ENCODE measurements at regions not wholly inside any gene's neighbourhood (a gene's known extent, or its start where the extent isn't known, plus 50 kb on each side); places are given as distances from the start of the nearest gene placed in this dataset.

GRCh38 chr6:68372991-68373390, 262.1 kb upstream of the ADGRB3 start:
- DNase-seq: peak; percentile 1

- no peak for DNase-seq
Observed at GRCh38 chr6:68368845-68369244, 266.2 kb upstream of the ADGRB3 start.

DNA sequence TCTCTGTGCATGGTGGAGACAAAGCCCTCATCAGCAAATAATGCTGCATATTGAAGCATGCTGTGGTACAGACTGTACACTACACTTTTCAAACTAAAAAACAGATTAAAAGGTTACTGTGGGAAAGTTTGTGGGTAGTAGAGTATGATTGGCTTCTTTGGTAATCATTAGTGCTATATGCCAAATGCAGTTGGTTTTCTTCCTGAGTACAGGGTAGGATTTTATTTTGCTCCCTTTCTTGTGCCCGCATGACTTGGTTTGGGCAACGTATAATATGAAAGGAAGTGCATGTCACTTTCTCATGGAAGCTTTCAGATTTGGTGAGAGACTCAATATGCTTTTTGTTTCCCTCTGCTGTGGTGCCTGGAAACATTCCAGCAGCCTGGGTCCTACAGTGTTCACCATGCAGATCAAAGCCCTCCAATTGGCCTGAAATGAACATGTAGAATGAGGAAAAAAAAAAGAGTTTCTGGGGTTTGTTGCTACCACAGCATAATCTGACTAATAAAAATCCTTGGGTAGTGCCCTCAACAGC, 270.7 kb upstream of the ADGRB3 start:
- DNase-seq: no peak

DNA sequence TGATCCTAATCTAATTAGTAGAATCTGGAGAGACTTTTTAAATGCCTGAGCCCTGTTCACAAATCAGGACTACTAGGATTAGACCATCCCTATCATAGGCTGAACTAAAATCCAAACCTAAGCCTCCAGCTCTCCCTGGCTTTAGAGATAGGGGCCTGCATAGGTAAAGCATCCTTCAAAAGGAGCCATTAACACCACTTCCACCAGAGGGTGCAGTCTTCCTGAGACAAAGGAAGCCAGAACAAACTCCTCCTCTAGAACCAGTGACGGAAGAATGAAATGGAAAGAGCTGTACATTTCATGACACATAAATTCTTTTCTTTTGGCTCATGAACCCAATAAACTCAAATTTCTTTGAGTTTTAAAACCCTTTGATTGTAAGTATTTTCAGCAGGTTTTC, 291.2 kb upstream of the ADGRB3 start:
- peak; percentile 66 for DNase-seq

DNA sequence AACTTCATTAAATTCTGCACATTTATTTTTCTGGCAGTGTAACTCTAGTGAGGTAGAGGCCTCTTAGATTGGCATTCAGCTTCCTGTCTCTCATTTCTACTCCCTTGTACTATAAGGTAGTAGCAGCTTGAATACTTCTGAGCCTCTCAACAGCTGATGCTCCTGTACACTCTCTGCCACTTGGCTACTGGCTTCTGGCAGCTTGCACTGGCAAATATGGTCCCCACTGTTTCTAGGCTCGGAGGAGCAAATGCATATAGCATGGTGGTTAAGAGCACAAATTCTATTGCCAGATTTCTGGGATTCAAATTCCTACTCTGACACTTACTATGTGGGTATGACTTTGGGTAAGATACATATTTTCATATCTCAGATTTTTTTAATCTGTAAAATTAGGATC, 292.8 kb upstream of the ADGRB3 start:
- no peak for DNase-seq

DNA sequence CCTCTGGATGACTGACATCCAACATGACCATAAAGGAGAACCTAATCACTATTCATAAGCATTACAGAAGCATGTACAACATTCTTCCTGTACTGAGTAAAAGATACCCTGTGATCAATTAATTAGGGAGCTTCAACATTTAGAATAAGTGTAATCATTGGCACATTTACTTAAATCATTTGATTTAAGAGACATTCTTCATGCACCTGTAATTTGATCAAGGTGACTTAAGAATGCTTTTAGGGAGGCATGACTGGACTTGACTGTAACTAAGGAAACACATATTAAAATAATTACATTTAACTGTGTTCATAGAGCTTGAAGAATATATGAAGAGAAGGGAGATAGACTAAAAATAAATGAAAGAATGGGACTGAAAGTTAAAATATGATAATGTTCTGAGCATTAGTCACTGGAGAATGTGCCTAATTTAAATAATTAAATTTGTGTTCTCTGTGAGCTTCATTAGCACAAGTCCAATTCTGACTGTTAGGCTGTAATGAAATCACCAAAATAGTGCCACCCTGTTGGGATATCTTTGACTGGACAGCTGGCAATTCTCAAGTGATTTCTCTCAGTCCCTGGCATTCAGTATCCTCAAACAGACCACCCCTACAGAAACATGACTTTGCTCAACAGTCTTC, 295.5 kb upstream of the ADGRB3 start:
- DNase-seq: no peak

GRCh38 chr6:68333442-68333841, 301.6 kb upstream of the ADGRB3 start:
- no peak for DNase-seq

DNA sequence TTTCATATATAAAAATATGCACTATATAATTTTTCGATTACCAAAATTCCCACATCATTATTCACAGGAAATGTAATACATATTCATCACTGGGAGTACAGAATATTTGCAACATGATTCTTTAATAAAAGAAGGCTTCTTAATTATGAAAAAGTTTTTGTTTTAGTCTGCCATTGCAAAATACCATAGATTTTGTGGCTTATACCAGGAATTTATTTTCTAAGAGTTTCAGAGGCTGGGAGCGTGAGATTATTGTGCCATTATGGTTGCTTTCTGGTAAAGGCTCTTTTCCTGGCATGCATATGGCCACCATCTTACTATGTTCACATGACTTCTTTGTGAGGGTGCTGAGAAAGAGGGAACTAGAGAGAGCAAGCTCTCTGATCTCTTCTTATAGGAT, 306.9 kb upstream of the ADGRB3 start:
- DNase-seq: peak; percentile 34

DNA sequence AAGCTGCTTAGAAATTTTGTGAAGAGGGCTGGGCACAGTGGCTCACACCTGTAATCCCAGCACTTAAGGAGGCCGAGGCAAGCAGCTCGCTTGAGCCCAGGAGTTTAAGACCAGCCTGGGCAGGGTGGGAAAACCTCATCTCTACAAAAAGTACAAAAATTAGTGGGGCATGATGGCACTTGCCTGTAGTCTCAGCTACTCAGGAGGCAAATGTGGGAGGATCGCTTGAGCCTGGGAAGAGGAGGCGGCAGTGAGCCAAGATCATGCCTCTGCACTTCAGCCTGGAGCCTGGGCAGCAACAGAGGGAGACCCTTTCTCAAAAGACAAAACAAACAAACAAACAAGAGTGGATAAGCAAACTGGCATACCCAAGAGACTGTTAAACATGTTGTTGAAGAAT, 308.3 kb upstream of the ADGRB3 start:
- DNase-seq: no peak

DNA sequence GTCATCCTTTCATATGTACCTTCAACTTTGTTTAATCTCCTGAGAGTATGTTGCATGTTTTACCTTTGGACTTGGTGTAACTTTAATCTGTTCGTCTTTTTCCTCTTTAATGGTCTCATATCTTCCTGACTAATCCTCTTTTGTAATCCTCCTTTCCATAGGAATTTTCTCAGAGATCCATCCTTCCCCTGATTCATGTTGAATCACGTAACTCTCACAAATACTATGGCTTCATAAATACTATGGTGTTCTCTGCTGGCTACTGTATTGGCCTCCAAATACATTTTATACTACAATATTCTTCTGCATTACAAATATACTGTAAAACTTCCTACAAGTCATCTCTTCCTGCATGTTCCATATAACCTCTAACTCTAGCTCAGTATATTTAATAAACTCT, 317.7 kb upstream of the ADGRB3 start:
- DNase-seq: no peak

GRCh38 chr6:68313911-68314310, 321.2 kb upstream of the ADGRB3 start:
- no peak for DNase-seq

- no peak for DNase-seq
Observed at GRCh38 chr6:68307301-68307700, 327.8 kb upstream of the ADGRB3 start.

GRCh38 chr6:68296126-68296525, 339.0 kb upstream of the ADGRB3 start:
- DNase-seq: no peak

DNA sequence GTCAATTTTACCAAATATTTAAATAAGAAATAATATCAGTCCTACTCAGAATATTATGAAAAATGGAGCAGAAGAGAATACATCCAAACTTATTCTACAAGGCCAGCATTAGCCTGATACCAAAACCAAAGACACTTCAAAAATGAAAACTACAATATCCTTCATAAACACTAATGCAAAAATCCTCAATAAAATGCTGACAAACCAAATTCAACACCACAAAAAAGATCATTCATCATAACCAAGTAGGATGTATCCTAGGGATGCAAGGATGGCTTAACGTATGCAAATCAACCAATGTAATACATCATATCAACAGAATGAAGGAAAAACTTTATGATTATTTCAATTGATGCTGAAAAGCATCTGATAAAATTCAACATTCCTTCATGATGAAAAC, 352.4 kb upstream of the ADGRB3 start:
- no peak for DNase-seq

DNA sequence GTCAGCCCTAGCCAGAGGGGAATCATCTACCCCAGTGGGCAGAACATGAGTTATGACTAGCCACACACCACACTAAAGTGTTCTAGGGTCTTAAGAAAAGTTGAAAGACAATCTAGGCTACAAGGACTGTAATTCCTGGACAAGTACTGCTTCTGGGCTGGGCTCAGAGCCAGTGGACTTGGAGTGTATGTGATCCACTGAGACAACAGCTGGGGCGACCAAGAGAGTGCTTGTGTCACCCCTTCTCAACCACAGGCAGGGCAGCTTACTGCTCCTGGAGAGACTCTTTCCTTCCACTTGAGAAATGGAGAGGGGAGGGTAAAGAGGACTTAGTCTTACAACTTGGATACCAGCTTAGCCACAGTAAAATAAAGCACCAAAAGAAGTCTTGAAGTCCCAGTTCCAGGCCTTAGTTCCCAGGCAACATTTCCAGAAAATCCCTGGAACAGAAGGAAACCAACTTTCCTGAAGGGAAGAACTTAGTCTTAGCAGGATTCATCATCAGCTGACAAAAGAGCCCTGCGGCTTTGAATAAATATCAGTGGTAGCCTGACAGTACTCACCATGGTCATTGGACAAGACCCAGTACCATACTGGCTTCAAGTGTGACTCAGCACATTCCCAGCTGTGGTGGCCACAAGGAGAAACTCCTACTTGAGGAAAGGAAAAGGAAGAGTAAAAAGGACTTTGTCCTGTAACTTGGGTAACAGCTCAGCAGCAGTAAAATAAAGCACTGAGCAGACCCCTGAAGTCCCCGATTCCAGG, 355.1 kb upstream of the ADGRB3 start:
- DNase-seq: peak; percentile 0

DNA sequence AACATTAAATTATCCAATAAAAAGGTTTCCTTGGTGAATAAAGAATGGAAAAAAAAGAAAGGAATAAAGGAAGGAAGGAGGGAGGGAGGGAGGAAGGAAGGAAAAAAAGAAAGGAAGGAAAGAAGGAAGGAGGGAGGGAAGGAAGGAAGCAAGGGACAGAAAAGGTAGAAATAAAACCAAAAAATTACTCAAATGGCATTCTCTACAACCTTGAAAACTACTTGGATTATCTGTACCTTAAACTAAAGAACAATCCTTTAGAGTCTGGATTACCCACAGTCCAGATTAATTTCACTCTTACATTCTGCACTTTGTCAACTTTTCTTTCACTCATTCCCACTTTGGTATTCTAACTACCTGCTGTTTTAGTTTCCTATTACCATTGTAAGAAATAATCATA, 361.8 kb upstream of the ADGRB3 start:
- DNase-seq: no peak

GRCh38 chr6:68256391-68256790, 378.7 kb upstream of the ADGRB3 start:
- no peak for DNase-seq

DNA sequence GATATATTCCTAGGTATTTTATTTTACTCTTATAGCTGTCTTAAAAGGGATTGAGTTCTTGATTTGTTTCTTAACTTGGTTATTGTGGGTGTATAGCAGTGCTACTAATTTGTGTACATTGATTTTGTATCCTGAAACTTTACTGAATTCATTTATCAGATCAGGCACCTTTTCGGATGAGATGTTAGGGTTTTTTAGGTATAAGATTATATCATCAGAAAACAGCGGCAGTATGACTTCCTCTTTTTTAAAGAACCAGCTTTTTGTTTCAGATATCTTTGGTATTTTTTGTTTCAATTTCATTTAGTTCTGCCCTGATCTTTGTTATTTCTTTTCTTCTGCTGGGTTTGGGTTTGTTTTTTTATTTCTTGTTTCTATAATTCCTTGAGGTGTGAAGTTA, 382.4 kb upstream of the ADGRB3 start:
- DNase-seq: no peak

DNA sequence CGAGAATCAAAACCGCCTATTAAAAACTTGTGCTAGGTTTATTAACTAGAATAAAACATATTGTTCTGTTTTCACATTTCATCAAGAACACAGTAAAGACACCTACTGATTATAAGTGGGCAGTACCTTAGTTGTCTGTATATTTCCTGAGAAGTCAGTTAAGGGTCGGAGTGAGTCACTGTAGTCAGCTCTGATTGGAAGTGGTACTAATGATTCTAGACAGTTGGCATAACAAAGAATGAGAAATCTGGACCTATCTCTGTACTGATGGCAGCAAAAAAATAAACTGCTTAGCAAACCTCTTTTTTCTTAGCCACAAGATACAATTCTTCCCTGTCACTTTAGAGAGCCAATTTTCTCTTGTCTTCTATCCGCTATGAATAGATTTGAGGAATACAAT, 387.3 kb upstream of the ADGRB3 start:
- no peak for DNase-seq

DNA sequence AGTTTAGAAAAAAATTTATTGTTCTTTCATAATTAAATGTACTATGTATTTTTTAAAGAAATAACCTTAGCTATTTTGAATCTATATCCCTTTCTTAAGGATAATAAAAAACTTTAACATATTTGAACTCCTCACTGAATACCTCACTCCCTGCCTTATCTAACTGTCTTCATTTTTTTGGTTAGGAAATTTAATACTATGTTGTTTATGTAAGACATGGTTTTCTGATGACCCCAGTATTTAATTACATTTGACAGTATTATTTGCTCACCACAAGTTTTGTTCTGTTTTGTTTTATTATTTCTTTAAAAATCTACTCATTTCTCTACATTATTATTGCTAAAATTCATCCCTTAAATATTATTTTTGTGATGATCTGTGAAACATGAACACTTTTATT, 394.4 kb upstream of the ADGRB3 start:
- DNase-seq: no peak

- no peak for DNase-seq
Observed at GRCh38 chr6:68239034-68239433, 396.0 kb upstream of the ADGRB3 start.

GRCh38 chr6:68238097-68238601, 396.9 kb upstream of the ADGRB3 start:
- peak; percentile 27 for DNase-seq

DNA sequence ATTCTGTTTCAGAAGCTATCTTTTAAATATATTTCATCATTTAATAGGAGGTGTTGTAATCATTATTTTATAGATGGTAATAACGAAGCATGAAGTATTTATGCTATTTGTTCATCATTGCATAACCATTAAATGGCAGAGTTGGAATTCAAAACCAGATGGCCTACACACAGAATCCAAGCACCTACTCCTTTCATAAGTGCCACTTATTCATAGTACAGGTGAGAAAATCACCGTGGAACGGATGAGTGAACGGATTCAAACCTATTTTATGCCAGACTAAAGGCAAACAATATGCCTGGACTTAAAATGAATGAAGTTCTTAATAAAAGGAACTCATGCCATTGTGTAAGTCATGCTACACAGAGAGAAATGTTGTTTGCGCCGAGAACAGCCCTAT, 397.9 kb upstream of the ADGRB3 start:
- no peak for DNase-seq

DNA sequence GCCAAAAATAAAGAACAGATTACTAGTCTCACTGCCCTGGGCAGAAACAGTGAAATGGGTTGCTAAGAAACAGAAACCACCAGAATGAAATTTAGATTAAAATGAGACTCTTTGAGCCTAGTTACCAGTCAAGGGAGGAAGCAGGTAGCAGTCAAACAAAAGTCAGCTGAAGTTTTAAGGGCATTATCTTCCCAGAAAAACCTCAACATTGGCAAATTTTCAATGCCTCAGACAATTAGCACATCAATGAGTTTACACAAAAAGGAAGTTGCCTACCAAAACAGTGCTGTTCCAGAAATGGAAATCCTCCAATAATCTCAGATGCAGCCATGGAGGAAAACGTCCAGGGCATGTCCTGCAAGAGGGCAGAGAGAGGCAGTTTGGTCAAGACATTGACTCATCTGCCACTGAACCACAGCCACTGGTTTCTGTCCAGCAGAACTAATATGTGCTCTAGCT, 399.7 kb upstream of the ADGRB3 start:
- DNase-seq: no peak
